Hypothalamus (tissue), 51 donors: ENCODE measurements at regions not wholly inside any gene's neighbourhood (a gene's known extent, or its start where the extent isn't known, plus 50 kb on each side); places are given as distances from the start of the nearest gene placed in this dataset.

ENCODE experiments used
- DNase-seq, 51 donors: peaks; one replicate each; lab custom pipeline; 2025; lab: John Stamatoyannopoulos, UW

DNA sequence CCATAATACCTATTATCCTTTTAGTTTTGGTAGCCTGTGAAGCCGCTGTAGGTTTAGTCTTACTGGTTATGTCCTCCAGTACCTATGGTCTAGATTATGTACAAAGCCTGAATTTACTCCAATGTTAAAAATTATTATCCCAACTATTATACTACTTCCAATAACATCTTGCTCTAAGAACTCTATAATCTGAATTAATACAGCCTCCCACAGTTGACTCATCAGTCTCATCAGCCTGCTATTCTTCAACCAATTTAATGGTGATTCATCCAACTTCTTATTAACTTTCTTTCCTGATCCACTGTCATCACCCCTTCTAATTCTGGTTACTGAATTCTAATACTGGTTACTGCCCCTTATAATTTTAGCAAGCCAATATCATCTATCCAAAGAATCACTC, 370.3 kb upstream of the OPRM1 start:
- DNase-seq = peak in 1 of 51 donors; percentile 16

DNA sequence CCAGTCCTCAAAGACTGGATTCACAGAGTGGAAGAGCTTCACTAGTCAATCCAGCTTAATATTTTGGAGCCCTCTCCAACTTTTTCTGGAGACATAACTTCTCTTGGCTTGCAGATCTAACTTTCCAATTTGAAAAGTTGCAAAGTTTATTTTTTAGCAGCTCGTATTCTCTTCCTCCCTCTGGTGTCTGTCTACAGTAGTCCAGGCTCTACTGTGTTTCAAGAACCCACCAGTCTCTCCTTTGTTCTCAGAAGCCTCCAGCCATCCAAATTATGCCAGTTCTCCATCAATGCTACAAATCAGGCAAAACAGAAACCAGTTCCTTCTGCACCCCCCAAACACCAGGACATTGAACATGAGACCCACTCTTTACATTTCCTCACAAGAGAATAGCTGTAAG, 376.1 kb upstream of the OPRM1 start:
- DNase-seq = no peak

DNA sequence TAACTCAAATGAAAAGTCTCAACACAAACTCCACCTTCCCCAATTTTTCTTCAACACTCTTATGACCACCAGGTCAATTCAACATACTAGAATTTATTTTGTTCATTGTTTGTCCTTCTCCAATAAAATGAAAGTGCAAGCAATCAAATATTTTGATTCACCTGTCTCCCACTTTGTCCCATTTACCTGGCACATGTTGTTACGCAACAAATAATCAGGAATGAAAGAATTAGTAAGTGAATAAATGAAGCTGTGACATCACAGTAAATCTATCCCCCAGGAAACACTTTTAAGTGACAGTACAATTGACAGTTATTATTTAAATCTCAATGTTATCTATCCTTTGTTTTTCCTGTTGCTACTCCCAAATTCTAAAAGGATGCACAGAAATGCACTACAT, 393.7 kb upstream of the OPRM1 start:
- no peak for DNase-seq

- no peak for DNase-seq
Observed at GRCh38 chr6:153644000-153644399, 395.0 kb upstream of the OPRM1 start.

DNA sequence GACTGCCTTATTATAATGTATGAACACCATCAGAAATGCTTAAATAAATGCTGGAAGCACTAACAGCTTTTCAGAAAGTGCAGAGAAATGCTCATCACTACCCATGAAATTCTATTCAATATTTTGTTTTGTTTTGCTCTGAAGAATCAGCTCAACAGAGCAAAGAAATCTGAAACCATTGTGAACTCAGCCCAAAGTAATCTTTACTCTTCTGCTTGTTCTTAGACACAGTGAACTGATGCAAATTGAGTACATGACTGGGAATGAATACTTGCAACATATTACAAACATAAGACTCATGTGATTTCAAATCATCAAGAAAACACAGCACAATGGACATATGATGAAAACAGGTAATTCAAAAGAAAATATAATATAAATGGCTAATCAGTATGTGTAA, 404.6 kb upstream of the OPRM1 start:
- DNase-seq = no peak

DNA sequence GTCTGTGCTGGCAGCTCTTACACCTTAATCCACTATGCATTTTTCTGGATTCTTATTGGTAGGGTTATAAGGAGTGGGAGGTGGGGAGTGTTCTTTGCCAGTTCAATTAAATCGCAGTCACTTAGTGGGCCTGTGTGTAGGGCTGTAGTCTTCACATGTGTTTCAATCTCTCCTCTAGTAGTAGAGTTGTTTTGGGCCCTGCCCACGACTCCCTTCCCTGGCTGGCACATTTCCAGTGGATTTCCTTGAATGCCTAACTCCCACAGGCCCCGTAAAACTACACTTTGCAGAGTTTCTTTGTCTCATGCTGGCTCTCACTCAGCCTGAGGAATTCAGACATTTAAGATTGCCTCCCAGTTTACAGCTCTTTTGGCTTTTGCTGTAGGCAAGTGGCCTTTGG, 414.0 kb upstream of the OPRM1 start:
- DNase-seq = no peak

DNA sequence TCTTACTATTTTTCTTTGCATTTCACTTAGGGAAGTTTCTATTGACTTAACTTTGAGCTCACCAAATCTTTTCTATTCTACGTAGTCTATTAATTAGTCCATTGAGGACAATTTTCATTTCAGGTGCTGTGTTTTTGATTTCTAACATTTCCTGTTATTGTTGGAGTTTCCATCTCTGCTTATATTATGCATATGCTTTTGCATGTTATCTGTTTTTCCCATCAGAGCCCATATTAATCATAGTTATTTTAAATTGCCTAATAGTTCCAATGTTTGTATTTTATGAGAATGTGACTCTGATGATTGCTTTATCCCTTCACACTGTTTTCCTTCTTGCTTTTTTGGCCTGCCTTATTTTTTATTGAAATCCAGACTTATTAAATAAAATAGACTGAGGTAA, 414.5 kb upstream of the OPRM1 start:
- DNase-seq = no peak

DNA sequence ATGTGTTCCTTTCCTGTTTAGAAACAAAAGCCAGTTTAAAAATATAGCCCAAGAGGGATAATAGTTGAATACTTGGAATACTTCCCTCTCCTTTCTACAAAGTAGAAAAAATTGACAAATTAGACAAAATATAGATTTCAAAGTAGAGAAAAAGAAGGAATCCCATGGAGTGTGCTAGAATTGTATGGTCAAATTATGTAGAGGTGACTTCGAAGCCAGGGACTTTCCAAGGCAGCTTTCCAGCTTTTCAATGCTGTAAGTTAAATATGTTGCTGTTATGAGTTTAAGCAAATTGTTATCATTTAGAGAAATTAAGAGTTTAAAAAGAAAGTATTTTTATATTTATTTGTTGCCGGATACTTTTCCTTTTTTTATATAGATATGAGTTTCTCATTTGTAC, 415.5 kb upstream of the OPRM1 start:
- DNase-seq = no peak

GRCh38 chr6:153621491-153621890, 417.5 kb upstream of the OPRM1 start:
- DNase-seq = no peak

DNA sequence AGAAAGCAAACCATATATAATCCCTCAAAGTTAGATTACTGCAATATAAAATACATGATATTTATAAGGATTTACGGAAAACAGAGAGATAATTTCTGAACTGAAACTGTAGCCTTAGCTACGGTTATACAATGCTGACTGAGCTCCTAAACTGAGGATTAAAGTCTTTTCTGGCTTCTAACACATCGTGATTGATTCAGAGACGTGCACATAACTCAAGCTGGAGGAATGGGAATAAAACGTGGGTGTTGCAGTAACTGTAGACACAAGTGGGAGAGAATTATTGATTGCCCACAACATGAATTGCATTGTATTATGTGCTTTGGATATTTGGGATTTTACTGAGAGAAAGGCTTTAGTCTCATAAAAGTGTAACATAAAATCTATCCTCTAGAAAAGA, 418.0 kb upstream of the OPRM1 start:
- DNase-seq = no peak

GRCh38 chr6:153618371-153619322, 420.4 kb upstream of the OPRM1 start:
- no peak for DNase-seq

DNA sequence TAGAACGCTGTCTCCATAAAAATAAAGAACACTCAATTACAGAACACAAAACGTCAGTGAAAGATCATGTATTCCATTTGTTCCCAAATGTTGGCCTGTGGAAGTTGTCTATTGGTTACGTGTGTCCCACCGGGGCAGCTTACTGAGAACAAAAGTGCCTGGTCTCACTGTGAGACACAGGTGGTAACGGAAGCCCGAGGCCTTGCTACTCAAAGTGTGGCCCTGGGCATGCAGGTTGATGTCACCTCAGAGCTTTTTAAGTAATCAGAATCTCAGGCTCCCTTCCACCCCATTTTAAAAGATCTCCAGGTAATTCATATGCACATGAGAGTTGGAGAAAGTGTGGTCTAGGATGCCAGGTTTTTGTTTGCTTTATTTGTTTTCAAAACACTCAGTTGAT, 422.5 kb upstream of the OPRM1 start:
- no peak for DNase-seq

- no peak for DNase-seq
Observed at GRCh38 chr6:153613719-153614455, 425.2 kb upstream of the OPRM1 start.

- no peak for DNase-seq
Observed at GRCh38 chr6:153602401-153602800, 436.6 kb upstream of the OPRM1 start.

- no peak for DNase-seq
Observed at GRCh38 chr6:153599901-153600300, 439.1 kb upstream of the OPRM1 start.

DNA sequence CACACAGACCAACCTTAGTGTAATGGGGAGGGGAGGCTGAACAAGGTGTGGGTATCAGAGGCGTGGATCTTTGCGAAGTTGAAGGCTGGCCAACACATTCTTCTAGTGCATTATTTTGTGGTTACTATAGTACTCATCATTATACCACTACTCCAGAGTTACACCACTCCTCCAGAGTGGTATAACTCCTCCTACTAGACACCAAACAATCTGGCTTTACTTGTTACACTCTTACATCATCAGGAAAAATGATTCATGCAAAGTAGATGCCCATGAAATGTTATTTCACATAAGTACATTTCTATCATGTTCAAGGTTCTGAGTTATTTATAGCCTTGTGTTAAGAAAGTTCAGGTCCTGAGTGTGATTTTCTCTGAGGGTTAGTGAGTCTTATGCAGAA, 443.1 kb upstream of the OPRM1 start:
- no peak for DNase-seq

DNA sequence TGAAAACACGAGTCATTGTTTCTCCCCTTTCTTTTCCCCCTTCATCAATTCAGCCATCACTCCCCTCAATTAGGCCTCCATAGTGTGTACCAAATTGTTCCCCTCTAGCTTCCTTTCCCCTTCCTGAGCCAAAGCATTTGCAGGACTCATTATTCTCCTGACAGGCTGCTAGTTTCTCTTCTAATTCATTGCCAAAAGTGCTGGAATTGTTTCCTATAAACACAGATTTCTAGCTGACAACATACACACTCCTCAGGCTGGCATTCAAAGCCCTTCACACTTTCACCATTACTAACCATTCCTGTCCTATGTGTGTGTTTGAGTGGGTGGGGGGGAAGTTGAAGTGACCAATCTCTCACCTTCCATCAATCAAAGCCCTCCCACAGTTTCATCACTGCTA, 444.2 kb upstream of the OPRM1 start:
- DNase-seq = no peak

GRCh38 chr6:153591159-153591558, 447.9 kb upstream of the OPRM1 start:
- DNase-seq = no peak

DNA sequence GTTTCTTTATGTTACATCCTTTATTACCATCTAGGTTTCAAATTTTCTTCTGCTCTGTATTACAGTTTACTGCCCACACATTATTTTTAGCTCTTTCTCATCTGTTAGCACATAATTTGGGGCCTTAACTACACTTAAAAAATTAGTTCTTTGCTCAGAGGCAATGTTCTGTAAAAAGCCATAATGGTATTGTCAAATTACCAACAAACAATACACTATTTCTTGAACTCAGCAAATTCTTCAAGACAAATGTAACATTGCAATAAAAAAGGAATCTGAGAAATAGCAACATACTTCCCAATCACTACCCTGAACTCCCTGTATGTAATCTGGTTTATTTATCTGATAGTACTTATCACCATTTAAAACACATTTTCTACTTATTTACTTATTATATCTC, 448.6 kb upstream of the OPRM1 start:
- DNase-seq = no peak

DNA sequence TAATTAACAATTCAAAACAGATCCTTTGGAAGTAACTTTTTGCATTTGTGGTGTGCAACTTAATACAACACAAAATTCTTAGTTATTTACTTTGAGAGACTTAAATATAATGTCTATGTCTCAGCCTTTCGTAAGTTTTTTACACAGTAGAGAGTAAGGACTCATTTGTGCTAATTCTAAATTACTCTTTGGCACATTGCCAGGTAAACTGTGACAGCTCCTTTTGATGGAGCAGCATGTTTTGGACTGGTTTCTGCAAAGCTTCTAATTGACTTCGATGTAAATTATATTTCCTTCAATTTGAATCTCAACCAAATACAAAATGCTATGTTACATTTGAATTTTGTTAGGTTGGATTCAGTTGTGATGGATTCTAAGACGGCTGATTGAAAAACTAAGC, 450.7 kb upstream of the OPRM1 start:
- no peak for DNase-seq

DNA sequence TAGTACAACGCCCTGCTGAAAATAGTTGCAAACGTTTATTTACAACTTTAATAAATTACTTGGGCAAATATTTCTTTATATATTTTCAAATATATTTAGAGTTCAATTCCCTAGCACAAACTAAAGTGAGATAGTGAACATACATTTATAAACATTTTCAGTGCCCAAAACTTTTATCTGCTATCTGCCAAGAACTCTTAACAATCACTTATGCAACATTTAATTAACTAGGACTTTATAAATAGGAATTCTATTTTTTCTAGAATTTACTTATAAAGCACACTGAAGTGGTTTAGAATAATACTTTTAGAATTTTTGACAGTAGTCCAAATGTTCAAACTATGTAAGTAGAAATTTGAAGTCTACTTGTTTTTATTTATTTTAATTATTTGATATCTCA, 452.6 kb upstream of the RGS17 start:
- no peak for DNase-seq

- DNase-seq = no peak
Observed at GRCh38 chr6:153580776-153581175, 449.7 kb upstream of the RGS17 start.
